Activated CD4-positive, alpha-beta T cell treated with anti-CD3 and anti-CD28 coated beads for 24 hours (primary cell): ENCODE measurements at regions not wholly inside any gene's neighbourhood (a gene's known extent, or its start where the extent isn't known, plus 50 kb on each side); places are given as distances from the start of the nearest gene placed in this dataset.
"Not testable (repeated sequence)": the region's sequence is repeated elsewhere in the genome, so short reads cannot be mapped to it uniquely, and the experiment has no call there.

Source experiments
- DNase-seq, 2 donors: peaks; one replicate each; pipeline ENCODE4 v3.0.0-alpha.2; 2020; ENCODE audit warnings: low read depth in 2 of 2

DNA sequence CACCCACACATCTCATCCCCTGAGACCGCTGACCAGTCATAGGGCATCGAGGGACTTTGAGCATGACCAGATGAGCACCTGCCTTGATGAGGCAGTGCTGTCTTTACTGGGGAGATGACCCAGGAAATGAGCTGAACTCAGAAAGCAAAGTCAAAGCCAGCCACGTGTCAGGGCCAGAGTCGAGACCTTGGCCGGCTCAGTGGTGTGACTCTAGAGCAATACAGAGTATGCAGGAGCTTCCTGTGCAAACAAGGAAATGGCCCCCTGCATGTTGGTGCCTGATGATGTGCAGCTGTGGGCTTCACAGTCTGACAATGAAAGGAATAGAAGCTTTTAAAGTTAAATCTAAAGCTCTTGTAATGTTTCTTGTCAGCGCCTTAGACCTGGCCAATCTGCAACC is 332.9 kb downstream of the PCNX1 start:
- no peak for DNase-seq

- no peak for DNase-seq
These were observed 333.7 kb downstream of the PCNX1 start for GRCh38 chr14:71240866-71241520.

DNA sequence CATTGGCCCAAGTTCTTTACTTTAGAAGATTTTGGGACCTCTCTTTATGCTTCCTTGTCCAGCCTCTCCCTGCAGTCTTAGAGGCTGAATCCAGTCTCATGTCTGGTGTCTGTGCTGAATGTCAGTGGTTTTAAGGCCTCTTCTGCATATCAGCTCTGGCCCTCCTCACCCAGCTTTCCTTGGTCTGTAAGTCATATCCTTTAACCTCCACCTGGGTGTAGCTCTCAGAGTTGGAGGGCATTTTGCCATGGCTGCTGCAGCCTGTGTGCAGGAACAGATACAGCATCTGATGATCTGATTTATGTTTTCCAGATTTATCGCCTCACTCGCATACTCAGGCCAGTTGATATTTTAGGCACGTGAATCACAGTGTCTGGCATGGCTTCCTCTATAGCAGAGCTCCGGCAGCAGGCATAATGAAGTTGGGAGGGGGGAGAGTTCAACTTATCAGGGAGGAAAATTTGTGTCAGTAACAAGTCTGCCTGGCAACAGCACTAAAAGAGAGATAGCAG is 335.0 kb downstream of the PCNX1 start:
- no peak for DNase-seq

- no peak for DNase-seq
These were observed 336.4 kb downstream of the PCNX1 start for GRCh38 chr14:71243697-71244096.

GRCh38 chr14:71244341-71244740 is 337.1 kb downstream of the PCNX1 start:
- no peak for DNase-seq

GRCh38 chr14:71245659-71246361 is 338.6 kb downstream of the PCNX1 start:
- DNase-seq, result no peak

DNA sequence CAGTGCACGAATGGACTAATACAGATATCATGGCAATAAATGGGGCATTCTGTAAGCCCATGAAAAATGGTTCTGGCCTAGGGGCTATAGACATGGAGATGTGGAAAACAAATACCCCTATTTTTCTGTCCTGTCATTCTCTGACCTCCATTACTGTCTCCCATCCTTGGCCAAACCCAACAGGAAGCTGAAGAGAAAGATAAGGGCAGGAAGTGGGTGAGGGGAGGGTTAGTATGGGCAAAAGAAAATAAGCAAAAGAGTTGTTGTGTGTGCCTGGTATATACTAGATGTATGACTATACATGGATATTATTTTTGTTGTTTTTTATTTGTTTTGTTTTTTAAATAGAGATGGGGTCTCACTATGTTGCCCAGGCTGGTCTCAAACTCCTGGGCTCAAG is 339.3 kb downstream of the PCNX1 start:
- DNase-seq, result no peak

- no peak for DNase-seq
These were observed 339.8 kb downstream of the PCNX1 start for GRCh38 chr14:71247106-71247505.

- no peak for DNase-seq
These were observed 340.9 kb downstream of the PCNX1 start for GRCh38 chr14:71248194-71248593.

DNA sequence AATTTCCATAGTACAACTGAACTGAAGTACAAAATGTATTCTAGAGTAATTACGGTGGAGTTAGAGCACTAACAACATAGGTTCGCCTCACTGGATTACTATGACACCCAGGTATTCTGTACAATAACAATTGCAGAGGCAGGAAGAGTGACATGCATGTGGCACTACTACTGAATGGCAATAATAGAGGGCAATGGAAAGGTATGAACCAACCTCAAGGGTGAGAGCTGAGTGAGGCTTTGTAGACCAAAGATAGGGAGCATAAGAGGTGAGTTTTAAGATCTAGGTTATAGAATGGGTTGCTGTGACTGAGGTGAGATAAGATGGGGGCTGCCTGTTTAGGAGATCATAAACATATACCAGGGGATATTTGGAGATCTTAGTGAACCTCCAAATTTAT is 343.1 kb downstream of the PCNX1 start:
- DNase-seq, result no peak

DNA sequence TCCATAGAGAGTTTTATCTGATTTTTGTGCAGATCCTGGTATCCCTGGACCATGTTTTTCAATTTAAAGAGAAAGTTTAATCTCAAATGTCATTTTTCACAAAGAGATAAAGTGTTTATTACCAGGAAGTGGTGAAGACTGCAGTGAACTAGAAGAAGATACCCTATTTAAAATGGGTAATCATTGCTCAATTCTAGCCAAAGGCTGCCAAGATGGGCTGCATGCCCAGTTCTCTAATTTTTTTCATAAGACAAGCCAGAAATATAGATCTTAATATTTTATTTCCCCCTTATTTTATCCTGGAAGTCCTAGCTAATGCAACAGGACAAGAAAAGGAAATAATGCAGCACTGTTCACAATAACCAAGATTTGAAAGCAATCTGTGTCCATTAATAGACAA is 343.5 kb downstream of the PCNX1 start:
- DNase-seq, result no peak

- DNase-seq, result not testable (repeated sequence)
These were observed 346.9 kb downstream of the PCNX1 start for GRCh38 chr14:71254091-71254719.

- no peak for DNase-seq
These were observed 353.9 kb downstream of the PCNX1 start for GRCh38 chr14:71261206-71261605.

- no peak for DNase-seq
These were observed 355.2 kb downstream of the PCNX1 start for GRCh38 chr14:71262441-71262840.

DNA sequence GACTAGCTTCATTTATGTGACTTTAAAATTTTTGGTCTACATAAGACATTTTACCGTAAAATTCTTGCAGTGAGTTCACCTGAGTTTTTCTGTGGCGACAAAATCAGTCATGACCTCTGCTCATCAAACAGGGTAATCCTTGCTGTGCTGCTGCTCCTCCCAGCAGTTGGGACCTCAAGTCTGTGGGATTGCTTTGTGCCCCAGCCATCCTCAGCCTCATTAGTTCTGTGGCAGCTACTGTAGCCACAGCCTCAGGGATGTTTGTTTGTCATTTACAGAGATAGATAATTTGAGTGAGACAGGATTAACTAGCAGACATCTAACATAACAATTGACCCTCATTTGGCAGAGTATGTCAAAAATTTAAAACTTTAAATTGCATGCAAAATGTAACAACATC is 357.0 kb downstream of the PCNX1 start:
- DNase-seq, result no peak

DNA sequence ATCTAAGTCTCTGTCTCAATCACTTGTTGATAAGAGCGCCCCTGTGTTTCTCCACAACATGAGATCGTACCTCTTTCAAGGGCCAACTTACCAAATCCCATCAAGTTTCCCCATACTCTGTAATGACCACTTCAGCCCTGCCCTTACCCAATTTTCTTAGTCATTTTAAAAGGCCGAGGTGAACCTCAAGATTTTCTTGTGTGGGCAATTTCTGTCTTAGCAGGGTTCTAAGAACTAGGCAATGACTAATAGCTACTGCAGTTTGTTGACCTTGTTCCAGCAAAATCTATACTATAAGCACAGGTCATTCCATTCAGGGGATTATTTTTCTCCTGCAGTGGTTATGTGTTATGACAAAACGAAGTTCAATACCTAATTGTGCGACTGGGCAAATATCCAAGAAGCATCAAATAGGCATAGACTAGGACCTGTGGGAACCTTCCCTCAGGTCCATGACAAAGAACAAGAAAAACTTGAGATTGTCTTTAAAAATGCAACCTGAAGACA is 359.8 kb downstream of the PCNX1 start:
- no peak for DNase-seq

- no peak for DNase-seq
These were observed 360.4 kb downstream of the PCNX1 start for GRCh38 chr14:71267691-71268090.

DNA sequence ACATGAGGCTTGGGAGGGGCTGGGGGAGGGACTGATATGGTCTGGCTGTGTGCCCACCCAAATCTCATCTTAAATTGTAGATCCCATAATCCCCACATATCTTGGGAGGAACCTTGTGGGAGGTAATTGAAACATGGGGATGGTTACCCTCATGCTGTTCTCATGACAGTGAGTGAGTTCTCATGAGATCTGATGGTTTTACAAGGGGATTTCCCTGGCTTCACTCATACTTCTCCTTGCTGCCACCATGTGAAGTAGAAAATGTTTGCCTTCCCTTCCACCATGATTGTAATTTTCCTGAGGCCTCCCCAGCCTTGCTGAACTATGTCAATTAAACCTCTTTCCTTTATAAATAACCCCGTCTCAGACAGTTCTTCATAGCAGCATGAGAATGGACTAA is 362.9 kb downstream of the PCNX1 start:
- DNase-seq, result no peak

GRCh38 chr14:71271166-71271945 is 364.1 kb downstream of the PCNX1 start:
- no peak for DNase-seq

GRCh38 chr14:71273366-71273765 is 366.1 kb downstream of the PCNX1 start:
- DNase-seq, result no peak

- DNase-seq, result no peak
These were observed 376.8 kb downstream of the PCNX1 start for GRCh38 chr14:71284048-71284447.

- DNase-seq, result no peak
These were observed 378.9 kb downstream of the PCNX1 start for GRCh38 chr14:71286126-71286525.
